K562 (cell line): ENCODE measurements at regions not wholly inside any gene's neighbourhood (a gene's known extent, or its start where the extent isn't known, plus 50 kb on each side); places are given as distances from the start of the nearest gene placed in this dataset.

Source experiments
- ATAC-seq: fragments of 200-7000 bp; cut with Tn5 transposase; 3 replicates; pipeline ENCODE4 v1.9.1; 2020; ENCODE audit warnings: moderate library complexity
- BruUV-seq: library from RNA; stranded (reverse); fragments of 400-500 nt; replicated peaks from 2 replicates; lab custom pipeline; 2021; lab: Mats Ljungman, UMichigan
- CTCF ChIA-PET: fragments of 300-600 bp; formaldehyde crosslinking; extraction: SDS; loops from one replicate; lab custom pipeline; 2021; ENCODE audit warnings: low intra/inter-chr PET ratio; lab: Yijun Ruan, JAX
- POLR2A ChIA-PET: fragments of 300-600, 350-650 bp; sonication (Branson Sonifier 250); formaldehyde crosslinking; extraction: SDS; loops from one replicate; lab custom pipeline; 2021; ENCODE audit warnings: antibody characterized with exemption, inconsistent platforms; lab: Yijun Ruan, JAX
- DNase-seq, 4 experiments: peaks; one replicate each; pipeline versions ENCODE4 v3.0.0 to v3.0.0-alpha.2; 2011 to 2018; ENCODE audit warnings: low spot score in 3 of 4, mixed read lengths in 3 of 4; ENCODE audit errors: extremely low read depth in 1 of 4
- FAIRE-seq: peaks from 2 replicates; lab custom pipeline; 2011; peaks lifted over from hg19 to GRCh38; lab: Jason Lieb, UNC
- H2AFZ ChIP-seq: 2 replicates; pipeline ENCODE4 v1.6.0; 2011; ENCODE audit warnings: low read depth, low read length, control low read depth, inconsistent platforms
- H3K27ac ChIP-seq: fragments of 200-600 bp; 3 replicates; pipeline ENCODE4 v1.8.0; 2011; ENCODE audit warnings: low read depth, mild to moderate bottlenecking, control low read depth, inconsistent platforms, low read length, moderate library complexity, mixed read lengths; ENCODE audit errors: extremely low read depth
- H3K27me3 ChIP-seq, 2 experiments: fragments of 300-600 bp in 1 of 2; 2 replicates in 1 of 2; 3 replicates in 1 of 2; pipeline versions ENCODE4 v1.6.0 to v1.8.0; 2011; ENCODE audit warnings: inconsistent platforms in 2 of 2, low read length in 2 of 2, mild to moderate bottlenecking in 1 of 2, mixed read lengths in 1 of 2, moderate library complexity in 1 of 2; ENCODE audit not compliant: control insufficient read depth in 2 of 2, insufficient read depth in 2 of 2
- H3K36me3 ChIP-seq: fragments of 300-600 bp; 3 replicates; pipeline ENCODE4 v1.8.0; 2011; ENCODE audit warnings: mild to moderate bottlenecking, low read length, inconsistent platforms; ENCODE audit not compliant: control insufficient read depth, insufficient read depth
- H3K4me1 ChIP-seq, 2 experiments: fragments of 200-600 bp in 1 of 2; replicated peaks in 1 of 2; 2 replicates in 1 of 2; 3 replicates in 1 of 2; pipeline versions ENCODE4 v1.5.1 to v1.8.0; 2011; ENCODE audit warnings: inconsistent platforms in 2 of 2, low read length in 2 of 2, mild to moderate bottlenecking in 1 of 2, mixed read lengths in 1 of 2, moderate library complexity in 1 of 2; ENCODE audit not compliant: control insufficient read depth in 2 of 2, insufficient read depth in 2 of 2
- H3K4me2 ChIP-seq: 2 replicates; pipeline ENCODE4 v1.6.1; 2011; ENCODE audit warnings: low read length, control low read depth, inconsistent platforms, mixed read lengths; ENCODE audit not compliant: insufficient read depth
- H3K4me3 ChIP-seq: fragments of 200-600 bp; sonication (generic), shearing (Covaris generic); 2 replicates; pipeline ENCODE4 v1.5.1; 2016; ENCODE audit warnings: control low read depth, inconsistent platforms
- H3K79me2 ChIP-seq: fragments of 200-600 bp; 3 replicates; pipeline ENCODE4 v1.8.0; 2011; ENCODE audit warnings: low read length, inconsistent platforms; ENCODE audit not compliant: control insufficient read depth, insufficient read depth
- H3K9ac ChIP-seq, 2 experiments: 2 replicates each; pipeline versions ENCODE4 v1.6.0 to v1.6.1; 2011; ENCODE audit warnings: low read depth in 2 of 2, low read length in 2 of 2, control low read depth in 1 of 2, inconsistent platforms in 1 of 2, mild to moderate bottlenecking in 1 of 2, mixed read lengths in 1 of 2; ENCODE audit not compliant: insufficient read depth in 1 of 2
- H3K9me1 ChIP-seq: one replicate; pipeline ENCODE4 v1.6.0; 2011; ENCODE audit warnings: inconsistent platforms, mild to moderate bottlenecking, low read length, moderate library complexity; ENCODE audit not compliant: control insufficient read depth, insufficient read depth
- H3K9me3 ChIP-seq: replicated peaks from 2 replicates; pipeline ENCODE4 v1.5.1; 2011; ENCODE audit warnings: low read depth, low read length, inconsistent platforms; ENCODE audit not compliant: control insufficient read depth, insufficient read depth
- H4K20me1 ChIP-seq: replicated peaks from 2 replicates; pipeline ENCODE4 v1.6.1; 2011; ENCODE audit warnings: low read length, inconsistent platforms, mixed read lengths; ENCODE audit not compliant: control insufficient read depth, insufficient read depth
- ARID3B ChIP-seq: fragments of 250-450 bp; sonication (Bioruptor Pico); IDR thresholded peaks from 2 replicates; pipeline ENCODE4 v1.4.0; 2020; ENCODE audit warnings: borderline replicate concordance
- BRD4 ChIP-seq: fragments of 200-600 bp; sonication (generic); IDR thresholded peaks from 2 replicates; pipeline ENCODE4 v1.6.1; 2017; ENCODE audit warnings: inconsistent platforms
- CBX5 ChIP-seq: IDR thresholded peaks from 2 replicates; pipeline ENCODE4 v1.6.1; 2014; ENCODE audit warnings: low read depth, borderline replicate concordance
- CREB1 ChIP-seq, 2 experiments: sonication (generic) in 1 of 2; formaldehyde crosslinking in 1 of 2; IDR thresholded peaks; 2 replicates each; pipeline versions ENCODE4 v1.6.1 to v1.8.0; 2012 to 2022; ENCODE audit warnings: inconsistent platforms in 1 of 2, mild to moderate bottlenecking in 1 of 2, missing genetic modification reagents in 1 of 2, moderate library complexity in 1 of 2
- DEAF1 ChIP-seq: fragments of 450-650 bp; formaldehyde crosslinking; IDR thresholded peaks from 2 replicates; pipeline ENCODE4 v1.4.0; 2020; ENCODE audit warnings: mild to moderate bottlenecking, moderate library complexity
- GATAD2A ChIP-seq: fragments of 450-650 bp; IDR thresholded peaks from 2 replicates; pipeline ENCODE4 v1.6.1; 2017
- HDGF ChIP-seq: fragments of 450-650 bp; IDR thresholded peaks from 2 replicates; pipeline ENCODE4 v1.6.1; 2016
- KDM4B ChIP-seq, 2 experiments: fragments of 450-650 bp in 1 of 2; sonication (generic) in 1 of 2; IDR thresholded peaks; 2 replicates each; pipeline ENCODE4 v1.6.1; 2016 to 2017; ENCODE audit warnings: borderline replicate concordance in 2 of 2, antibody characterized with exemption in 1 of 2, low read depth in 1 of 2, mild to moderate bottlenecking in 1 of 2
- LEF1 ChIP-seq: fragments of 450-650 bp; IDR thresholded peaks from 2 replicates; pipeline ENCODE4 v1.6.1; 2016; ENCODE audit warnings: mild to moderate bottlenecking
- RUNX1 ChIP-seq: sonication (generic); IDR thresholded peaks from 2 replicates; pipeline ENCODE4 v1.6.1; 2016; ENCODE audit warnings: antibody characterized with exemption, low read depth
- SMARCC2 ChIP-seq: fragments of 450-650 bp; IDR thresholded peaks from 2 replicates; pipeline ENCODE4 v1.6.1; 2017; ENCODE audit warnings: antibody characterized with exemption, moderate library complexity, mild to moderate bottlenecking, low read depth
- SREBF1 ChIP-seq: fragments of 150-350 bp; IDR thresholded peaks from 2 replicates; pipeline ENCODE4 v1.6.1; 2014; ENCODE audit warnings: antibody characterized with exemption, low read depth, low read length, borderline replicate concordance
- TCFL5 ChIP-seq: fragments of 250-450 bp; sonication (Bioruptor Pico); conservative IDR thresholded peaks from 2 replicates; pipeline ENCODE4 v1.6.1; 2021; ENCODE audit warnings: mild to moderate bottlenecking, moderate library complexity, matching md5 sums
- TEAD2 ChIP-seq: fragments of 450-650 bp; IDR thresholded peaks from 2 replicates; pipeline ENCODE4 v1.6.1; 2016; ENCODE audit warnings: missing genetic modification characterization, control low read depth, missing compliant biosample characterization
- THAP12 ChIP-seq: fragments of 250-450 bp; sonication (Bioruptor Pico); IDR thresholded peaks from 2 replicates; pipeline ENCODE4 v1.9.0; 2021; ENCODE audit warnings: mild to moderate bottlenecking, inconsistent platforms
- ZNF57 ChIP-seq: fragments of 450-650 bp; formaldehyde crosslinking; IDR thresholded peaks from 2 replicates; pipeline ENCODE4 v1.4.0; 2020; ENCODE audit warnings: mild to moderate bottlenecking, moderate library complexity
- ZNF79 ChIP-seq: fragments of 250-450 bp; sonication (Bioruptor Pico); IDR thresholded peaks from 2 replicates; pipeline ENCODE4 v1.4.0; 2020; ENCODE audit warnings: low read depth, mild to moderate bottlenecking, moderate library complexity
- in situ Hi-C: fragments of 300-500 bp; cut with MboI; formaldehyde crosslinking; loops from 4 replicates; pipeline ENCODE4 v1.15.0; 2018; ENCODE audit warnings: inconsistent platforms, mixed read lengths
- intact Hi-C: fragments of 100-400 bp; cut with micrococcal nuclease; formaldehyde crosslinking; loops from 2 replicates; pipeline ENCODE4 v1.14.2; 2022
- TF ChIP-seq, protein P1 (sequence below), 2 experiments: fragments of 200-800 bp in 1 of 2; sonication (Bioruptor generic) in 1 of 2; sonication (generic) in 1 of 2; formaldehyde crosslinking in 1 of 2; IDR thresholded peaks in 1 of 2; conservative IDR thresholded peaks in 1 of 2; 2 replicates each; pipeline versions ENCODE4 v1.5.0 to v1.6.1; 2016 to 2020; ENCODE audit warnings: missing compliant biosample characterization in 1 of 2, missing genetic modification characterization in 1 of 2, missing genetic modification reagents in 1 of 2

- Histone ChIP-seq H2AFZ (no peak overlapping the region), H3K27ac (no peak overlapping the region), H3K9ac (no peak overlapping the region), H3K4me3 (no peak overlapping the region), H4K20me1 (no peaks in the 10 kb centered on the region), H3K4me1 (no peaks in the 10 kb centered on the region), H3K27me3 (no peaks in the 10 kb centered on the region), H3K36me3 (no peaks in the 10 kb centered on the region), H3K9me3 (no peaks in the 10 kb centered on the region), H3K79me2 (no peaks in the 10 kb centered on the region), H3K9me1 (no peaks in the 10 kb centered on the region), H3K4me2 (no peak overlapping the region)
- POLR2A ChIA-PET: no interaction called here
- intact Hi-C loops: no loop called here
- in situ Hi-C loops: no loop called here
- no peak for DNase-seq
- CTCF ChIA-PET: no interaction called here
- no peak for ATAC-seq
- no peak for FAIRE-seq
- no TSS peak for BruUV-seq
- TF ChIP-seq ARID3B (CRISPR knock-in tag) (no peak), RUNX1 (no peak), ZNF79 (CRISPR knock-in tag) (no peak), SREBF1 (no peak), HDGF (no peak), CREB1 (IDR thresholded peaks at IDR 0.05) (no peak), CREB1 (CRISPR knock-in tag; IDR thresholded peaks at IDR 0.05) (no peak), KDM4B (IDR thresholded peaks at IDR 0.05; ENCODE audit: borderline replicate concordance in 2 of 2, low read depth in 1 of 2) (no peak), ZNF57 (CRISPR knock-in tag) (no peak), THAP12 (CRISPR knock-in tag) (no peak), GATAD2A (no peak), TCFL5 (CRISPR knock-in tag) (no peak), DEAF1 (CRISPR knock-in tag) (no peak), TEAD2 (tag) (no peak), BRD4 (no peak), LEF1 (no peak), SMARCC2 (no peak), CBX5 (no peak)
- TF ChIP-seq, protein P1, sequence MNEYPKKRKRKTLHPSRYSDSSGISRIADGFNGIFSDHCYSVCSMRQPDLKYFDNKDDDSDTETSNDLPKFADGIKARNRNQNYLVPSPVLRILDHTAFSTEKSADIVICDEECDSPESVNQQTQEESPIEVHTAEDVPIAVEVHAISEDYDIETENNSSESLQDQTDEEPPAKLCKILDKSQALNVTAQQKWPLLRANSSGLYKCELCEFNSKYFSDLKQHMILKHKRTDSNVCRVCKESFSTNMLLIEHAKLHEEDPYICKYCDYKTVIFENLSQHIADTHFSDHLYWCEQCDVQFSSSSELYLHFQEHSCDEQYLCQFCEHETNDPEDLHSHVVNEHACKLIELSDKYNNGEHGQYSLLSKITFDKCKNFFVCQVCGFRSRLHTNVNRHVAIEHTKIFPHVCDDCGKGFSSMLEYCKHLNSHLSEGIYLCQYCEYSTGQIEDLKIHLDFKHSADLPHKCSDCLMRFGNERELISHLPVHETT (CRISPR knock-in tag; conservative IDR thresholded peaks at IDR 0.05 in 1 of 2, IDR thresholded peaks at IDR 0.05 in 1 of 2): no peak
Measured at GRCh38 chr4:177006331-177006730, 213.6 kb upstream of the VEGFC start.
